Iris pigment epithelial cell (primary cell): ENCODE measurements at regions not wholly inside any gene's neighbourhood (a gene's known extent, or its start where the extent isn't known, plus 50 kb on each side); places are given as distances from the start of the nearest gene placed in this dataset.

ENCODE experiments used
- DNase-seq: peaks from one replicate; pipeline ENCODE4 v3.0.0-alpha.2; 2011; ENCODE audit warnings: low read depth

DNA sequence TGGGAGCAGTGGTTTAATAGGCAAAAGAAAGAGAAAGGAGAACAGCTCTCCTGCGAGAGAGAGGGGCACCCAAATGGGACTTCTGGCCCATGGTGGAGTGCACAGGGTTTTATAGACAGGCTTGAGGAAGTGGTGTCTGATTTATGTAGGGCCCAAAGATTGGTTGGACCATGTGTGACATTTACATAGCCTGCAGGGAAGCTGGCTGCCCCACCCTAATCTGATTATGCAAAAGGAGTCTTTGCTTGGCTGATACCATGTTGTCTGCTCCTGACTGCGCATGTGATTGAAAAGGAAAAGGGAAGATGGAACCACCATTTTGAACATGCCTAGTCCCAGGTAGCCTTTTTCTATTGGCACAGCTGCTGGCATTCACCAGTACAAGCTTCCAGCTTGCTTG lies 100.0 kb upstream of the DIPK2B start:
- no peak for DNase-seq

DNA sequence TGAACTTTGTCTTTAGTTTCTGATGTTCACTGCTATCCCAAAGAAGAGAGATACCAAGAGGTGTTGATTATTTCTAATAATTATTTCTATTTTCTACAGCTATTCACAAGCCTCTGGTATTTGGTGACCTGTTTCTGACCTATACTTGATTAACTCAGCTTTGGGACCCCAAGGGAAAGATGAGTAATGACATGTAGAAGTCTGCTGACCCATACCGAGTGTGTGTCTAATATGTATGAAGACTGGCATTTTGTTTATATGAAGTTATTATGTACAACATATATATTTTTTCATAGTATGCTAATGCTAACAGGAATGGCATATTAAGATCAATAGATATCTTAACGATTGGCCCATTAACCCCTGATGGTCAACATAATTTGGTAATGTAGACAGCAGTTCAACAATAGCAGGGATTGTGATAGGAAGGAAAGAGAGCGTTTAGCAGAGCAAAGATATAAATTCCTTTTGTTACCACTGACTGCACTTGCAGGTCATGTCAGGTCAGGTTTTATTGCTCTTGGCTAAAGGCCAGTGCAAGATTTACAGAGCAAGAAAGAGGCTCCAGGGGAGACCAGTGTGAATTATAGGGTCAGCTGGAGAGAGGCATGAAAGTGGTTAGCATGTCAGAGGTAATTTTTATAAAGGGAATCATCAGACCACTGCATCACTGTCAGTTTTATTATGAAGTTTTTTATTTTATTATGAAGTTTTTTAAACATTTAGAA lies 94.7 kb upstream of the DIPK2B start:
- DNase-seq = peak; percentile 69

DNA sequence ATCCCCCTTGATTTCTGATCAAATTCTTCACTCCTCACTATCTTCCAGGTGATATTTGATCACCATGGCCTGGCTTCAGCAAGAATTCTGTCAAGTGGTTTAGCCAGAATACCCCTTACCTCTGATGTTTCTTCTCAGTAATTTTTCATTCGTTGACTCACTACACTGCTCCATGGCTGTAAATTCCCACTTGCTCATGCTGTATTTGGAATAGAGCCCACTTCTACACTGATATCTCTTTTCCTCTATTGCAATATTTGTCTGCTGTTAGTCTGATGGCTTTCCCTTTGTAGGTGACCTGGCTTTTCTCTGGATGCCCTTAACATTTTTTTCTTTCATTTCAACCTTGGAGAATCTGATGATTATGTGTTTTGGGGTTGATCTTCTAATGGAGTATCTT lies 73.9 kb upstream of the DIPK2B start:
- DNase-seq = peak; percentile 50

- DNase-seq = no peak
Measured at GRCh38 chrX:45267007-45267406, 66.3 kb upstream of the DIPK2B start.

DNA sequence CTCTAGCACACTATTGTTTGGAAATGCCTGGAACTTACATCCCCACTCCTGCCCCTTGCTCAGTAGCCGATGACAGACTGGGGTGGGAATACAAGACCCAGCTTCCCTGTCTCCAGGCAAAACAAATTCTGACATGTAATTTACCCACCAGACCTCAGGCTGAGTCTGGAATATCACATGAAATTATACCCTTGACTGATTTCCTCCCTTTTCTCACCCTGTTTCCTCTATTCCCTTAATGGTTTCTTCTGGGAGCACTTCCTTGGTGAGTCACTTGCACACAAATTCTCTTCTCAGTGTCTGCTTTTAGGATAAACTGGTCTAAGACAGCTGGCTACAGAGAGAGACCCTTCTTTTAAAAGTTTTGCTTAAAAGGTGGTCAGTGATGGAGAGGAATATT lies 65.8 kb upstream of the DIPK2B start:
- no peak for DNase-seq

DNA sequence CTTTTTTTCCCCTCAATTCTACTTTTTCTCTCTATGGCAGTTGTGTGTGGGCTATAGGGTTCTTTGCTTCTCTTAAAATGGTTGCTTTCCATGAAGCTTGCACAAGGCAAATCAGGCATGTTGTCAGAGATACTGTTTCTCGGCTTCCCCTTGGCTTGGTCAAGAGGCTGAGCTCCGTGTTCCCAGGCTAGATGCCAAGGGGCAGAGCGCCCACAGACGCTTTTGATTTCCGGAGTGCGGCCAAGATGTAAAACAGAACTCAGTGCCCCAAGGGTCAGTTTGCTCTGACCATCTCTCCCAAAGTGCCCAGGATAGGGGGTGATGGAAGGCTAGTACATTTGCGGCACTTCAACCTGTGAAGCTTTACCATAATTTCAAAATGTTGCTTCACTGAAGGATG lies 64.2 kb upstream of the DIPK2B start:
- no peak for DNase-seq

DNA sequence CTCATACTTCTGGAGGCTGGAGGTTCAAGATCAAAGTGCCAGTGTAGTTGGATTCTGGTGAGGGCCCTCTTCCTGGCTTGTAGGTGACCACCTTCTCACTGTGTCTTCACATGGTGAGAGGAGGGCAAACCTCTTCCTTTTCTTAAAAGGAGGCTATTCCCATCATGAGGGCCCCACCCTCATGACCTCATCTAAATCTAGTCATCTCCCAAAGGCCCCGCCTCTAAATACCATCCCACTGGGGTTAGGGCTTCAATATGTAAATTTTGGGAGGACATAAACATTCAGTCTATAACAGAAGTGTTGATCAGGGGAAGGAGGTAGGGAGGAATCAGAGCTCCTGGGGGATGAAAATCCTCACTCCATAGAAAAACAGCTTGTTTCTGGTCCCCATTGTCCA lies 60.8 kb upstream of the DIPK2B start:
- no peak for DNase-seq

DNA sequence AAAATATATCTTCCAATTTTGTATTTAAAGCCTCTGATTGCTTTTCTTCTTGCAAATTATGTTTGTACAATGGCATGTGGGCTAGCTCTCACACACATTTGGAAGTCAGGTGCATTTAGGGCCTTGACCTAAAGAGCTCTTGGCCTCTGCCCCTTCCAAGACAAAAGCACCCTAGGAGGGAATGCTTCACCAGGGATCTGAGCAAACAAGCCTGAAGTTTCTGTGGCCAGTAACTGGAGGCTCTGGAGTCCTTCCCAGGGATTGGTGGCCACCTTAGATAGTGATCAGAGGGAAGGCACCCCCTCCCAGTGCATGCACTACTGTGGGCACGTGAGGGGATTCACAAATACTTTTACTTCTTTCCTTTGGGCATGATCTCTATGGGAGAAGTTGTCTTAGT lies 60.3 kb upstream of the DIPK2B start:
- DNase-seq = no peak

DNA sequence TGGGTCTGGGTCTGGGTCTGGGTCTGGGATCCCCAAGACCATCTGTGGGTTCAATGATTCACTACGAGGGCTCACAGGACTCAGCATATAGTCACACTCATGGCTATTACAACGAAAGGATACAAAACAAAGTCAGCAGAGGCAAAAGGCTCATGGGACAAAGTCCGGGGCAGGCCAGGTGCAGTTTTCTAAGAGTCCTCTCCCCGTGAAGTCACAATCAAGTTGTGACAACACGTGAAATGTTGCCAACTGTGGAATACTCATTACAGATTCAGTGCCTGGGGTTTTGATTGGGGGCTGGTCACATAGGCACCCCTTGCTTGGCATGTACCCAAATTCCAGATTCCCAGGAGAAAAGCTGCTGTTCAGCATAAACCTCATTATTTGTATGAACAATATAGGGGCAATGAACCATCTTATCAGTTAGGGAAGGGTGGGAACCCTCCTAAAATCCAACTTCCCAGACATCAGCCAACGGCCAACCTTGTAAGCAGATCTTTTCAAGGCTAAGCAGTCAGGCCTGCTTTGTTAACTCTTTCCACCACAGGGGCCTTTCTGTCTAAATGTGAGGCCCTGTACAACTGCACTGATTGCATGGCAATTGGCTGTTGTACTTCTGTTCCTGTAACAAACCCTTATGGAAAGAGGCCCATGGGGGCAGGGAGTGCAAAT lies 58.2 kb upstream of the DIPK2B start:
- DNase-seq = no peak
